ENCODE measurements at regions not wholly inside any gene's neighbourhood (a gene's known extent, or its start where the extent isn't known, plus 50 kb on each side); places are given as distances from the start of the nearest gene placed in this dataset.

DNA sequence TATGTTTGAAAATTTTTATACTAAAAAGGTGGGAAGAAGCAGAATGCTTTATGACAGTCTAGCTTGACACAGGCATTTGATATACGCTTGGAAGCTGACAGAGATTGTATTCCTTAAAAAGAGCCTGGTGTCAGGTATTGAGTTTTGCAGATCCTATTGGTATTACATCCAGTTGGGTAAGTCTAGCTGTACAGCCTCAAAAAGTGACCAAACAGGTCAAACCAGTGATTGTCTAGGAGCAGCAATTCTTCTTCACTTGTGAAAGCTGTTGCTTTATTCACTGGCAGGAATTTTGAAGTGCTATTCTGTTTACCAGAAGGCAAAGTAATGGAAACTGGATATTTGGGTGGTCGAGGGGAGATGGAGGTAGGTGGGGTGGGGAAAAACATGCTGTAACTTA is 77.5 kb downstream of the UCHL1 start:
- TF ChIP-seq, protein P1, sequence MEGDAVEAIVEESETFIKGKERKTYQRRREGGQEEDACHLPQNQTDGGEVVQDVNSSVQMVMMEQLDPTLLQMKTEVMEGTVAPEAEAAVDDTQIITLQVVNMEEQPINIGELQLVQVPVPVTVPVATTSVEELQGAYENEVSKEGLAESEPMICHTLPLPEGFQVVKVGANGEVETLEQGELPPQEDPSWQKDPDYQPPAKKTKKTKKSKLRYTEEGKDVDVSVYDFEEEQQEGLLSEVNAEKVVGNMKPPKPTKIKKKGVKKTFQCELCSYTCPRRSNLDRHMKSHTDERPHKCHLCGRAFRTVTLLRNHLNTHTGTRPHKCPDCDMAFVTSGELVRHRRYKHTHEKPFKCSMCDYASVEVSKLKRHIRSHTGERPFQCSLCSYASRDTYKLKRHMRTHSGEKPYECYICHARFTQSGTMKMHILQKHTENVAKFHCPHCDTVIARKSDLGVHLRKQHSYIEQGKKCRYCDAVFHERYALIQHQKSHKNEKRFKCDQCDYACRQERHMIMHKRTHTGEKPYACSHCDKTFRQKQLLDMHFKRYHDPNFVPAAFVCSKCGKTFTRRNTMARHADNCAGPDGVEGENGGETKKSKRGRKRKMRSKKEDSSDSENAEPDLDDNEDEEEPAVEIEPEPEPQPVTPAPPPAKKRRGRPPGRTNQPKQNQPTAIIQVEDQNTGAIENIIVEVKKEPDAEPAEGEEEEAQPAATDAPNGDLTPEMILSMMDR (IDR thresholded peaks at IDR 0.05), result no peak
- TF ChIP-seq POLR2A (IDR thresholded peaks at IDR 0.05) (no peak), EP300 (IDR thresholded peaks at IDR 0.05) (no peak), POLR2AphosphoS5 (IDR thresholded peaks at IDR 0.05) (no peak)

All from sigmoid colon (tissue), 4 donors.